Cerebellar cortex (tissue), 1 donor: ENCODE measurements at regions not wholly inside any gene's neighbourhood (a gene's known extent, or its start where the extent isn't known, plus 50 kb on each side); places are given as distances from the start of the nearest gene placed in this dataset.

ENCODE experiments used
- DNase-seq: peaks from one replicate; pipeline ENCODE4 v3.0.0-alpha.2; 2015; ENCODE audit warnings: low spot score

DNA sequence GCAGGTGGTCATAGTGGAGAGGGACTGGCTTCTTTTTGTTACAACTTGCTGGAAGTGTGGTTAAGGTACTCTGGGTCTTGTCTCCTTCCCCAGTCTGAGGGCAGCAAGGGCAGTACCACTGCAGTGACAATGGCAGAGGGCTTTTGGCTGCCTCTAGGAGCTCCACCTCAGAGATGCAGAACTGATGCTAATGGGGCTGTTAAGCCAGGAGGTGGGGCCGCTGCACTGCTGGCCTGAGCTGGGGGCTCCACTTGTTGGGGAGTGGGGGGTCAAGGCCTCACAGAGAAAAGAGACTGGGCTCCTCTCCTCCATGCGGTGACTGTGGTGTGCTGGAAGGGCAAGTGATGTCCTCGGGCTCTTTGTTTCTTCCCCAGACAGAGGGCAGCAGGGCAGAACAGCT lies 135.7 kb downstream of the DSEL start:
- DNase-seq: no peak

DNA sequence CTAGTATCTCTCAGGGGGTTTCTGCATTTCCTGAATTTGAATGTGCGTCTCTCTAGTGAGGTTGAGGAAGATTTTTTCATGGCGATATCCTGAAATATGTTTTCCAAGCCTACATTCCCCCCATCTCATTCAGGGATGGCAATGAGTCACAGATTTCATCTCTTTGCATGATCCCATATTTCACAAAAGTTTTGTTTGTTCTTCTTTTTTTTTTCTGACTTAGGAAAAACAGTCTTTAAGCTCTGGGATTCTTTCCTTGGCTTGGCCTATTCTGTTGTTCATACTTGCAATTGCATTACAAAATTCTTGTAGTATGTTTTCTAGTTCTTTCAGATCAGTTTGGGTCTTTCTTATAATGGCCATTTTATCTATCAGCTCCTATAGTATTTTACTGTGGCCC lies 136.5 kb downstream of the DSEL start:
- no peak for DNase-seq

DNA sequence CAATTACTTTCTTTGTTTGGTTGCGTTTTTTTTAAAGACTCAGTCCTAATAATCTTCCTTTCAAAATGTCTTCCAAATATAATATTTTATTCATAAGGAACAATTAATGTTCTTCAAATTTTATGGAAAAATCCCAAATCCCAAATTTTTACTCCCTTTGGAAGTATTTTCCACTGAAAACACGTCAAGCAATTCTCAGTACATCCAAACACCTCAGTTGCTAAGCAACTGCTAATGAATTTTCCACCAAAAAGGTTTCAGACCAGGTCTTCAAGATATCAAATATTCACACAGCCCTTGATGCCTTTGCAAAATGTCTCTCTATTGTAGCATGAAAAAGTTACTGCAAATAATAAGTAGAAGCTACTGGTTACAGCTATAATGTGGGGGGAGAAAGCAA lies 140.1 kb downstream of the DSEL start:
- DNase-seq: no peak

DNA sequence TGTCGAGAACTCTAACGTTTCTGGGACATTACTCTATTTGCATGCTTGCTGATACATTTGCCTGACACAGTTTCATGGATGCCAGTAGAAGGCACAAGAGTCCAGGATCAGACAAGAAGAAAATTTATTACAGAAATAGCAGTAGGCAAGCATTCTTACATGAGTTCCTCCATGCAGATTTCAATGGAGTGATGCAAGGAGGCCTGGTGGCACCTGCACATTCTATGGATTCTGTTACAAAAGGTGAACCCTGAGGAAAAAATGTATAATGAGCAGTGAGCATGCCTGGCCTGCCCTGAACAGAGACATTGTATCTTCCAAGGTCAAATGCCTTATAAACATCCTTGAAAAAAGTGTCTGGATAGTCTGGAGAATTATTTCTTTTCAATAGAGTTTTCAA lies 142.9 kb downstream of the DSEL start:
- no peak for DNase-seq

DNA sequence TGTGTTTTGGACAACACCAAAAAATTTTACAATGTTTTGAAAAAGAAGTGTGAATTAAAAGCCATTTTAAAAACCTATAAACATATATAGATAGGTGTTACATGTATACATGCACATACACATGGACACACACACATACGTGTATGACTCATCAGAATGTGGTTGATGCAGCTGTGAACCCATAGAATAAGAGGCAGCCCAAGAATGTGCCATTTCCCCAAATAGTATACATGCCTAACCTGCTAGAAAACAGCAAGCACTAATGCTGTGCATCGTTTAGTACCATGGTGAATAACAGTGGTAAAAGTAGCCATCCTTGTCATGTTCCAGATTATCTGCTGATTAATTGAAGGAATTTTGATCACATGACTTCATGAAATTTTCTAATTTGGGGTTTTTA lies 149.0 kb downstream of the DSEL start:
- no peak for DNase-seq

DNA sequence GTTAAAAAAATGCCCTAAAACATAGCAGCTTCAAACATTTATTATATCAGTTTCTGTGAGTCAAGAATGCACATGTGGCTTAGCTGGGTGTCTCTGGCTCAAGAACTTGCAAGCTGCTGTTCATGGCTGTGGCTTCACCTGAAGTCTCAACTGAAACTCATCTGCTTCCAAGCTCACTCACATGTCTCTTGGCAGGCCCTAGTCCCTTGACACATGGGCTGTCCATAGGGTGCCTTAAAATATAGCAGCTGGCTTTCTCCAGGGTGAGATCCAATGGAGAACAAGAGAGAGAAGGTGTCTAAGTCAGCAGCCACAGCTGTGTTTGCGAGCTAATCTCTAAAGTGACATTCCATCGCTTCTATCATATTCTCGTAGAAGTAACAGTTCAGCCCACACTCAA lies 152.8 kb downstream of the DSEL start:
- DNase-seq: no peak

DNA sequence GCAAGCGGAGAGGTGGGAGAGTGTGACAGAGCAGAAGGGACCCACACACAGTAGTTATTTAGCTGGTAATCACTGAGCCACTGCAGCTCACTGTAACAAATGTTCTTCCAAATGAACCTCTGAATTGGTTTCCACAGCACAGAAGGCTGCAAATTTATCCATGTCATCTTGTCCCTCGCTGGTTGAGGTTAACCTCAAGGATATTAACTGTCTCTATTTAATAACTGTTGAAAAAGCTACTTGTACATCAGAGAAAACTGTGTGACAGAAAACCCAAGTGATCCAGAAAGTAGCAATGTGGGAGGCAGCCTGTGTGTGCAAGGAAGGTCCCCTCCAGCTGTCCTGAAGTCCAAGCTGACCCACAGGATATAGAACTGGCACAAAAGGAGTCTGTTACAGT lies 153.6 kb downstream of the DSEL start:
- no peak for DNase-seq

DNA sequence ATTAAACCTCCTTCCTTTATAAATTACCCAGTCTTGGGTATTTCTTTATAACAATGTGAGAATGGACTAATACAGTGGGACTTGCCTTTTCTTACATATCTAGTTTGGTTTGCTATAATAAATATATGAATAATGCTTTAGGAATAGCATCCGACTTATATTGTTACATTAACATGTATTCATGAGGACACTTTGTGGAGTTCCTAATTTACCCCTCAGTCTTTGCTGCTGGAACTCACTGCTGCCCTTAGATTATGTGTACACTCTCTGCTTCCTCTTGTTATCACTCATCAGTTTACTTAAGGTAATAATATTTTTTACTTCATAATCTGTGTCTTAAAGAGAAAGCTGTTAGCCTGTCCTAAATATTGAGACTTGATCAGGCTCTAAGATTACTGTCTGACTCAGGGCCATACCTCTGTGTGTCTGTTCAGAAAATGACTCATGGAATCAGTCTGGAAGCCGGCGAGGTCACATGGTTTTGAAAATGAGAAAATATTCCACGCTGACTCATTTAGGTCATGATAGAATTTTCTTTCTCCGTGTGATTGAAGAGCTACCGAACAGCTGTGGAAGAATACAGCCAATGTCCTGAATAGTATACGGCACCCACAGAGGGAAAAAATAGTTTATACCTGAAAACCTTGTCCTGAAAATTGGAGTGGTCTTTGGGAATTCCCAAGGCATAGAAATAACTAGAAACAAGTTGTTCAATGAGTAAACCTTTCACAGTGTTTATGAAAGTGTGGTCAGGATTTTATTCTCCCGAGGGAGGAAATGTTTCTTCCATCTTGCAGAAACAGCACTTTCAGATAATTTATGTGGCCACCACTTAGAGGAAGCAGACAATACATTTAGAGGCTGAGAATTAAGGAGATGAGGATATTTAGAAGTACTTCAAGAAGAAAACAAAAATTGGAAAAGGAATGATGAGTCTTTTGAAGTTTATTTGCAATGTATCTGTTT lies 156.4 kb downstream of the DSEL start:
- peak; percentile 19 for DNase-seq

DNA sequence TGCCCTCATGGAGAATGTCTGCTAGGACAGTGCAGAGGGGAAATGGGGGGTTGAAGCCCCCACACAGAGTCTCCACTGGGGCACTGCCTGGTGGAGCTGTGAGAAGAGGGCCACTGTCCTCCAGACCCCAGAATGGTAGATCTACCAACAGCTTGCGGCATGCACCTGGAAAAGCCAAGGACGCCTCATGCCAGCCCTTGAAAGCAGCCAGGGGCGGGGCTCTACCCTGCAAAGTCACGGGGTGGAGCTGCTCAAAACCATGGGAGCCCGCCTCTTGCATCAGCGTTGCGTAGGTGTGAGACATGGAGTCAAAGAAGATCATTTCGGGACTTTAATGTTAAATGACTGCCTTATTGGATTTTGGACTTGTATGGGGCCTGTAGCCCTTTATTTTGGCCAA lies 157.6 kb downstream of the DSEL start:
- no peak for DNase-seq

DNA sequence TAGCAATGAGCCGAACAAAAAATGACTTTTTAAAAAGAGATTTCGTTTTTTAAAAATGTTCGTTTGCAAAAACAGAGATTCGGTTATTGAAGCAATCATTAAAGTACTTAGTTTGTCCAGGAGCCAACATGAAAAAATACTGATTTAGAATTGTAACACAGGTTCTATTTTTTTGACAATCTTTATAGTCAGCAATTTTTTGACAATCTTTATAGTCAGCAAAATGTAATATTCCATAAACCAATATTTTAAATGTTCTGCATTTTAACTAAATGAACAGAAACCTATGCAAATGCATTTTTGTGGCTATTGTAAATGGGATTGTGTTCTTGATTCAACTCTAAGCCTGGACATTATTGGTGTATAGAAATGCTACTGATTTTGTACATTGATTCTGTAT lies 161.8 kb downstream of the DSEL start:
- no peak for DNase-seq

DNA sequence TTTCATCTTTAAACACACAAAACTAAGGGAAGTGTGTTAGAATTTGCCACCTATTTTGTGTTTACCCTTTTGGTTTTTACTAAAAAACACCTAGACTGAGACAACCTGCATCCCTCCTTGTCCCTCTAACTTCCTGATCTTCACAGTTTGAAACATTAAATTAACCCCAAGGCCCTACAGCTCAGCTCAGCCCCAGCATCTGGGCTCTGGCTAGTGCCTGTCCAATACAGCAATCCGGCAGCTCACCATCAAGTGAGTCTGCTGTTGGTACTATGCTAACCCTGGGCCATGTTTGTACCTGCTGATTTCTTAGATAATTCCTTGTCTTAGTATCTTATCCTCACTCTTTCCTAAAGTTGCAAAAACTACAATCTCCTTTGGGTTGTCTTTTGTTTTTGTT lies 162.4 kb downstream of the DSEL start:
- DNase-seq: no peak

DNA sequence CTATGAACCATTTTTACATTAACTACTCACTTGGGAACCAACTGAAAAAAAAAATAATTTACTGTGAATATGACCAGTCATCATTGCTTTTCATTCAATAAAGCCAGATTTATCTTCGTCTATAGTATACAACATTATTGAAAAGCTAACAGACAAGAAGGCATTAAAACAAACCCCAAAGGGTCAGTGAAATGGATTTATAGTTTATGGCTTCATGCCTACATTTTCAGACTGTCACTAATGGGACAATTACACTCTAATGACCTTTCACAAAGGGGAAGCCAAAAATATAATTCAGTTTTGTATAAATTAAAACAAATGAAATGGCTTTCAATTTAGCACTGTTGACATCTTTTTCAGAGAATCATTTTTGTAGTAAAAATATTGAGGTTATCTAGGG lies 169.1 kb downstream of the DSEL start:
- DNase-seq: no peak

DNA sequence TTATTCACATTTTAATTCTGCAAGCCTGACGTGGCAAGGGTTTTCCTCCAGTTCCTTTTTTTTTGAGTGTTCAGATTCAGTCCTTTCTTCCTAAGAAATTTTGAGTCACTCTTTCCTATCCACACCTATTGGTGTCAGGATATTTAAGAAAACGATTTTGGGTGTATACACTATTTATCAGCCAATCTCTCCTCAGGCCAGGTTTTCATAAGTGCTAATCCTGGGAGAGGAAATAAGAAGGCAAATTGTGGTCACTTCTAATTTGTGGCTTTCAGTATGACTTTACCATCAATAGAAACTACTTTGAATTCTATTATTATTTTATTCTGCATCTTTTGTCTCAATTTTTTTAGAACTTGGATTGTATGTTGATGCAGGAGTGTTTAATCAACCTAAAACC lies 174.4 kb downstream of the DSEL start:
- DNase-seq: no peak

DNA sequence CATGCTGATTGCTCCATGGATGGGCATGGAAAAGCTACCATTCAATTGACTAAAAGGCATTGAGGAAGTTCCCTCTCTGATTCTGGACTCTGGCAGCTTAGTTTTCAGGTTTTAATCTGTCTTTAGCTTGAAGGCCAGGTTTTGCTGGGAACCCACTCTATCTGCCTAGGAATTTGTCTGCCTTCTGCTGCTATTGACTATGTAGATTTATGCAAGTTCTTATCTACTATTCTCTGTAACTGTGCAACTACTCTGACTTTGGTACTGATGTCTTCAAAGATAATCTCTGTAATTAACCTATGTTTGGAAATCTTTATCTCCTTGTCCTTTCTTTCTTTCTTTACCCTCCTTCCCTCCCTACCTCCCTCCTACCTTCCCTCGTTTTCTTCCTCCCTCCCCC lies 178.8 kb downstream of the DSEL start:
- DNase-seq: no peak

DNA sequence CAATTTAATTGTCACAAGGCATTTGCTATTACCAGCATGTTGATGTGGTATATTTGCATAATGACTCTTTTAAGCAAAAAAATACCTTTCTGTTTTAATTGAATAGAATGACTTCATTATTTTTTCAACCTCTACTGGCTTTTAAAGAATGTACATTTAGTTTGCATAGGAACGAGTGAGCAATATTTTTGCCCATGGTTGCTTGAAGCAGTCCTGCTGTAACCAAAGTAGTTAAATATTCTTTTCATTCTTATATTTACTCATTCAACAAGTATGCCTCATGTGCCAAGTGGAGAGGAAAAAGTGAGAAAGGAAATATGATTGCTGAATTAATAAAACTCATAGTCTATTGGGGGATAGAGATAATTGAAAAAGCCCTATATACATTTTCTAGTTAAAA lies 184.7 kb downstream of the DSEL start:
- no peak for DNase-seq

DNA sequence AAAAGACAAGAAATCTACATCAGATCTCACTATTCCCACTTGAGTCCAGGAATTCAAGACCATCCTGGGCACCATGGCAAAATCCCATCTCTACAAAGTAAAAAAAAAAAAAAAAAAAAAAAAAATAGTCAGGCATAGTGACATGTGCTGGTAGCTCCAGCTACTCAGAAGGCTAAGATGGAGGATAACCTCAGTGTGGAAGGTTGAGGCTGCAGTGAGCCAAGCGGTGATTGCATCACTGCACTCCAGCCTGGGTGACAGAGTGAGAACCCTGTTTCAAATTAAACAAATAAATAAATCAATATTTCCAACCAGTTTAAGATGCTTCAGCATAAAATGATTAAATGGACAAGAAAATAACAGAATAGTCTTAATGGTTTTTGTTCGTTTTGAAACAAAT lies 197.4 kb downstream of the DSEL start:
- DNase-seq: no peak

DNA sequence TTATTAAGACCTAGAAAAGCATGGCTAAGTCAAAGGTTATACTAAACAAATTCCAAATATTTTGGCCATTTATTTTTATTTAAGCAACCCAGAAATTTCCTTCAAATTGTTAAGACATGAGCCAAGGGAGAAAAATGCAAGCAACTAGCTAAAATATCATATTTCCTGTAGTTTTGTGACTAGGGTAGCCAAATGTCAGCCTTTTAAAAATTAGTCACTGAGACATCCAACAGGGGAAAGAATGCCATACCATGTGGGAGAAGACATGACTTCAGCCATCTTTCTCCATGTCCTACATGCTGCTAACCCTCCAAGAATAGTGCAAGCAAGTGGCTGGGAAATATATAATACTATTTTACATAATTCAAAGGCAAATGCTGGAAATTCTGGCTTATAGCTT lies 197.9 kb downstream of the DSEL start:
- DNase-seq: no peak

DNA sequence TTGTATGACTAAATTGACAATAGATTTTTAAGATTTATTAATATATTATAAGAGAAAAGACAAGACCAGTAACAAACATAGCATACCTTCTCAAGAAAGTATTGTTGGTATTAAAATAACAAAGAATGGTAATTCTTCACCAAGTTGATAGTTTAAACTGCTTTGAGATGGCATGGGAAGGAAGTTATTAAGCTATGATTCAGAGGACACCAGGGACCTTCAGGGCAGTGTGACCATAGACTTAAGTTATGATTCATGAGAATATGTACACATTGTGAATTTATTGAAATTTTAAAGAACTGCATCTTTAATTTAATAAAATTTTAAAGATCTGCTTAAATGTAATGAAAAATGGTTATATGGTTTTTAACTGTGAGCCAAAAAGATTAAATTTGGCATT lies 205.7 kb downstream of the DSEL start:
- DNase-seq: no peak

DNA sequence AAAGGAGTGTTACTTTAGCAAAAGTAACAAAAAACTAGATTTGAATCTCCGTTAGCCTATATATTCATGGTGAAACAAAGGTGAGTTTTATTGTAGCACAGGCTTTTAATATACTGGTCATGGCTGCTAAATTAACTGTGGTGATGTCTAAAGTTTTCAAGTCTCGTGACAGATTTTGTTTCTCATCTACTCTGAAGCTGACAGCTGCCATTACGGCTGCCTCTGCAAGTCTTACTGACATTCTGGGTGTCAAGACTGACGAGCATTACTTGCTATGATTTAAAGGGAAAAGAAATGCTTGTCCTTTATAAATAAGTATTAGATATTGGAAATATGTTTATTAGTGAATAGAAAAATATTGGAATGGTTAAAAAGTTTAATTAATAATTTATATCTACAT lies 207.7 kb downstream of the DSEL start:
- DNase-seq: no peak

DNA sequence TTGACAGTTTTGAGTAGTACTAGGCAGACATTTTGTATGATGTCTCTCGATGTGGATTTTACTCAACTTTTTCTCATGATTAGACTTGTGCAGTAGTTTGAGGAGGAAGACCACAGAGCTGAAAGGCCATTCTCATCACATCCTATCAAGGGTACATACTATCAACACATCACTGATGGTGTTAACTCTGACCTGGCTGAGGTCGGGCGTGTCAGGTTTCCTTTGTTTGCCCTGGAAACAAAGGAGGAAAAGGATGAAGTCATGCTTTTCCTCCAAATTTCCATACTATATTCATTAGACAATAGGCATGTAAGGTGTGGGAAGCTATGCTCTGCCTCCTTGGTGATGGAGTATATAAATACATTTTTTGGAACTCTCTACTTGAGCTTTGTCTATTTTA lies 211.1 kb downstream of the DSEL start:
- DNase-seq: no peak

DNA sequence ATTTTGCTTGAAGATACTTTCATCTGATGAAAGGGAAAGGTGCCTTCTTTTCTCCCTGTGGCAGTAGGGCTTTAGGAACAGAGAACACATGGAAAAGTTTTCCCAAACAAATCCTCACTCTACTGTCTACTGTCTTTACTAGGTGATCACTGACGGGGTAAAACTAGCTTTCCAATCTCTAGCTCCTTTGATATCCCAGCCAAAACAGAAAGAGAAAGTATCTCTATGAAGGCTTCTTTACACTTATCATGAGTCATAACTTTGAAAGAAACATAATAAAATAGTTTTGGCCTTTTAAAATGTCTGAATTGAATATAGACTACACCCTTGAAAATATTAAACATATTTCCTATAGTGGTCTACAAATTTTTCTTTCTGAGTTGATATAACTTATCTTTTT lies 214.5 kb downstream of the DSEL start:
- DNase-seq: no peak

DNA sequence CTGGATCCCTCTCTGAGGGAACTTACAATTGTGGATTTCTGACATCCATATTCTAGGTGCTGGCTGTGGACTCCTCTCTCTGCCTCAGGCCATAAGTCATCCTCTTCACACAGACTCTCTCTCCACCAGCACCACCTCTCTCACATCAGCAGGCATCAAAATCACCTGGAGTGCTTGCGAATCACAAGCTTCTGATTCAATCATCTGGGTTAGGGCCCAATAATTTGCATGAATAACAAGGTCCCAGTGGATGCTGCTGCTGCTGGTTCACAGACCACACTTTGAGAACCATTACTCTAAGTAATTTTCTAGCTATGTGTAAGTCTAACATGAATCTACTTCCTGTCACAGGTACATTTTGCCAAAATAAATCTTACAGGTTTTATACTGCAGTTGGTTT lies 214.9 kb downstream of the DSEL start:
- DNase-seq: no peak

DNA sequence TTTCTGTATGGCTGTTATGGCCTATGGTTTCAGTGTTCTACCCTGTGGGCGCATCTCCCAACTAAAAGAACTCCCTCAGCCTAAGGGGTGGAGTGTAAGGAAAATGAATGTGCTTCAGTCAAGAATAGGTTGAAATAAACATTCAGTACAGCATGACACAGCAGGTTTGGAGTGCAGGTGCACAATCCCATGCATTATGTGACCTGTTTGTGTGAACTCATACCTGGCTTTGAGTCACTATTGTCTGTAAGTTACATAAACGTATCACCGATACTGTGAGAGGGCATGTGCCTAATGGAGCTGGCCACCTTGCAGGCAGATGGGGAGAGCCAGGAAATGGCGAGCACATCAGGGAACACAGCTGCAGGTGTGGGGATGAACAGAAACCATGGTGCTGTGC lies 216.0 kb downstream of the DSEL start:
- DNase-seq: no peak

DNA sequence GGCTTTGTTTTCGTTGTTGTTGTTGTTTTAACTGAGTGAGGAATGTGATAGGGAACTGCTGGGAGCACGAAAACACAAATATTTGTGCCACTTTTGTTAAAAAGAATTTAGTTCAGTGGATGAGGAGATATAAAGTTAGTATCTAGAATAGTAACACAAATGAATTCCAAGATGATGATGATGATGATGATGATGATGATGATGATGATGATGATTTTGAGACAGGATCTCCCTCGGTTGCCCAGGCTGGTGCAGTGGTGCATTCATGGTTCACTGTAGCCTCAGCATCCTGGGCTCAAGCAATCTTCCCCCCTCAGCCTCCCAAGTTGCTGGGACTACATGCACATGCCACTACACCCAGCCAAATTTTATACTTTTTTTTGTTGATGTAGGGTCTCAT lies 223.7 kb downstream of the DSEL start:
- no peak for DNase-seq
